Thoracic aorta (tissue), 2 donors: ENCODE measurements at regions not wholly inside any gene's neighbourhood (a gene's known extent, or its start where the extent isn't known, plus 50 kb on each side); places are given as distances from the start of the nearest gene placed in this dataset.

ENCODE experiments used
- ATAC-seq: fragments of 150-250 bp; one replicate; pipeline ENCODE4 v1.8.0; 2017; ENCODE audit warnings: low read depth; ENCODE audit not compliant: insufficient number of reproducible peaks, low FRiP score
- DNase-seq: peaks from one replicate; pipeline ENCODE4 v3.0.0-alpha.2; 2020; ENCODE audit warnings: low spot score
- H3K27ac ChIP-seq, 2 donors: fragments of 200-600 bp; sonication (generic); 1 replicate in 1 of 2; 2 replicates in 1 of 2; pipeline ENCODE4 v1.5.1; 2016; ENCODE audit warnings: mild to moderate bottlenecking in 2 of 2, moderate library complexity in 2 of 2
- H3K27me3 ChIP-seq: fragments of 200-600 bp; sonication (generic); replicated peaks from 2 replicates; pipeline ENCODE4 v1.6.0; 2016; ENCODE audit warnings: mild to moderate bottlenecking; ENCODE audit not compliant: insufficient read depth
- H3K36me3 ChIP-seq: fragments of 200-600 bp; sonication (generic); one replicate; pipeline ENCODE4 v1.5.1; 2016
- H3K4me1 ChIP-seq, 2 donors: fragments of 200-600 bp; sonication (generic); 1 replicate in 1 of 2; 2 replicates in 1 of 2; pipeline versions ENCODE4 v1.5.1 to v1.6.0; 2016; ENCODE audit warnings: low read depth in 2 of 2, mild to moderate bottlenecking in 1 of 2; ENCODE audit not compliant: control insufficient read depth in 1 of 2
- H3K4me3 ChIP-seq: fragments of 200-600 bp; sonication (generic); 2 replicates; pipeline ENCODE4 v1.5.1; 2016; ENCODE audit warnings: mild to moderate bottlenecking
- H3K9me3 ChIP-seq: fragments of 200-600 bp; sonication (generic); 2 replicates; pipeline ENCODE4 v1.5.1; 2016
- TF ChIP-seq, protein P1 (sequence below): fragments of 200-600 bp; sonication (generic); IDR thresholded peaks from one replicate; pipeline ENCODE4 v1.5.1; 2019; ENCODE audit warnings: antibody characterized with exemption

- Histone ChIP-seq H3K4me1 (peaks cover 0 to 3% of the 10 kb centered on the region in 2 donors), H3K36me3 (no peaks in the 10 kb centered on the region), H3K4me3 (no peak overlapping the region), H3K27ac (no peak overlapping the region), H3K9me3 (no peaks in the 10 kb centered on the region), H3K27me3 (no peaks in the 10 kb centered on the region)
- TF ChIP-seq, protein P1, sequence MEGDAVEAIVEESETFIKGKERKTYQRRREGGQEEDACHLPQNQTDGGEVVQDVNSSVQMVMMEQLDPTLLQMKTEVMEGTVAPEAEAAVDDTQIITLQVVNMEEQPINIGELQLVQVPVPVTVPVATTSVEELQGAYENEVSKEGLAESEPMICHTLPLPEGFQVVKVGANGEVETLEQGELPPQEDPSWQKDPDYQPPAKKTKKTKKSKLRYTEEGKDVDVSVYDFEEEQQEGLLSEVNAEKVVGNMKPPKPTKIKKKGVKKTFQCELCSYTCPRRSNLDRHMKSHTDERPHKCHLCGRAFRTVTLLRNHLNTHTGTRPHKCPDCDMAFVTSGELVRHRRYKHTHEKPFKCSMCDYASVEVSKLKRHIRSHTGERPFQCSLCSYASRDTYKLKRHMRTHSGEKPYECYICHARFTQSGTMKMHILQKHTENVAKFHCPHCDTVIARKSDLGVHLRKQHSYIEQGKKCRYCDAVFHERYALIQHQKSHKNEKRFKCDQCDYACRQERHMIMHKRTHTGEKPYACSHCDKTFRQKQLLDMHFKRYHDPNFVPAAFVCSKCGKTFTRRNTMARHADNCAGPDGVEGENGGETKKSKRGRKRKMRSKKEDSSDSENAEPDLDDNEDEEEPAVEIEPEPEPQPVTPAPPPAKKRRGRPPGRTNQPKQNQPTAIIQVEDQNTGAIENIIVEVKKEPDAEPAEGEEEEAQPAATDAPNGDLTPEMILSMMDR = no peak
- no peak for DNase-seq
- no peak for ATAC-seq
These were observed 170.2 kb upstream of the SMAD3 start for GRCh38 chr15:66894986-66895780.

- Histone ChIP-seq H3K4me1 (peaks cover 1 to 3% of the 10 kb centered on the region in 2 donors), H3K27me3 (no peaks in the 10 kb centered on the region), H3K4me3 (no peak overlapping the region), H3K9me3 (no peaks in the 10 kb centered on the region), H3K27ac (no peak overlapping the region), H3K36me3 (no peaks in the 10 kb centered on the region)
- ATAC-seq (no peak), DNase-seq (no peak)
- TF ChIP-seq, protein P1 = no peak
These were observed 169.5 kb upstream of the SMAD3 start for GRCh38 chr15:66895794-66896453.

DNA sequence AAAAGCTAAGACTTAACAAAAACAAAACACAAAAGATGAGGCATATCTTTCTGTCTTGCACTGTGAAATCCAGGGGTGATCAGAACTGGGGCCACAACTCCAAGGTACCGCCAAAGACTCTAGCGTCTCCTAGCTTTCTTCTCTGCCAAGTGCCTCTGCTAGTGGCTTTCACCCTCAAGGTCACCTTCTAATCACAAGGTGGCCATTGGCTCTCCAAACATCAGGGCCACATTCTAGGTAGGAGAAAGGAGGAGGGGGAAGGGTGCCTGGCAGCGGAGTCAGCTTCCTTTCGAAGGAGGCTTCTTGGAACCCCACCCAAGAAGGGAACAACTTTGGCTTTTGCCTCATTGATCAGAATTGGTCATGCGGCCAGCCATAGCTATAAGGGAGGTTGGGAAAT lies 168.8 kb upstream of the SMAD3 start:
- ATAC-seq = no peak
- H3K36me3 ChIP-seq = no peaks in the 10 kb centered on the region

GRCh38 chr15:66897416-66897815 lies 168.0 kb upstream of the SMAD3 start:
- Histone ChIP-seq H3K27ac (no peak overlapping the region), H3K4me3 (no peak overlapping the region), H3K4me1 (peaks cover 10 to 11% of the 10 kb centered on the region in 2 donors), H3K27me3 (no peaks in the 10 kb centered on the region), H3K9me3 (no peaks in the 10 kb centered on the region), H3K36me3 (no peaks in the 10 kb centered on the region)
- no peak for ATAC-seq
- TF ChIP-seq, protein P1 = no peak
- DNase-seq = no peak

More for the DNA sequence above, 168.8 kb upstream of the SMAD3 start:
- DNase-seq = no peak
- Histone ChIP-seq H3K4me1 (peaks cover 8 to 10% of the 10 kb centered on the region in 2 donors), H3K4me3 (no peak overlapping the region), H3K9me3 (no peaks in the 10 kb centered on the region), H3K27ac (no peak overlapping the region), H3K27me3 (no peaks in the 10 kb centered on the region)
- TF ChIP-seq, protein P1 = no peak

DNA sequence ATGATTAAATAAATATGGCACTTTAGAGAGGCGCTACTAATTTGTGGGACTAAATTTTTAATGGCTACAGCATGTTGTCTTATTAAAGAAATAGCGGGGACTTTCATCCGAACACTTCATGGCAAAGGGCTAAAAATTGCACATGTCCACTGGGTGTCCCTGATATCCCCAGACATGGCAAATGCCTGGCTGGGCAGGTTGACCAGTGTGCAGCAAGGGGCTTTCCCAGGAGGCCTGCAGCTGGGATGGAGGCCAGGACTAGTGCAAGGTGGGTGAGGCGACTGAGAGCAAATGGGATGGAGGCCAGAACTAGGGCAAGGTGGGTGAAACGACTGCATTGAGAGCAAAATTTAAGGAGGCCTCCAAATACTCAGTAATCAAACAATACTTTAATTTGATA lies 167.4 kb upstream of the SMAD3 start:
- H3K27me3 ChIP-seq = no peaks in the 10 kb centered on the region
- no peaks in the 10 kb centered on the region for H3K36me3 ChIP-seq
- DNase-seq (no peak), ATAC-seq (no peak)
- no peak overlapping the region for H3K27ac ChIP-seq
- TF ChIP-seq, protein P1 = no peak
- H3K4me3 ChIP-seq = no peak overlapping the region
- peaks cover 9 to 11% of the 10 kb centered on the region in 2 donors for H3K4me1 ChIP-seq
- H3K9me3 ChIP-seq = no peaks in the 10 kb centered on the region
